ENCODE measurements at regions not wholly inside any gene's neighbourhood (a gene's known extent, or its start where the extent isn't known, plus 50 kb on each side); places are given as distances from the start of the nearest gene placed in this dataset.

DNA sequence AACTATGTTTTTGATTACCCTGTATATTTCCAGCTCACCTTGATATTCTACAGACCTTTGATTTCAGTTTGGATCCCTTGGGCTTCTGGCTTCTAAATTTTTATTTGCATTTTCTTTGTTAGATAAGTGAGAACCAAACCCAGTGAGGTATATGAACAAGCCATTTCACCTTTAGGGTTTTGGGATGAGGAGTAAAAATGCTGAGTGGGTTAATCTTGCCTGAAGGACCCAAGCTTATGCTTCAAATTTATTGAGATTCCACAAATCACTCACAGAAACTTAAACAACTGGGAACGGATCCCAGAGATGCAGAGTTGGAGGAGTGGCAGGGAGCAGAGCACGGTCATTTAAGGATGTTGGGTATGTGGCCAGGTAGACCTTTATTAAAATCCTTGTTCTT is 263.3 kb upstream of the BMP2 start:
- peaks cover 15% of the 10 kb centered on the region for H3K9me3 Mint-ChIP-seq
- intact Hi-C loops (cut with DNase I, micrococcal nuclease), result no loop called here
- Histone ChIP-seq H3K27me3 (ENCODE audit: control insufficient read depth in 1 of 2, insufficient read depth in 2 of 2, low read length in 2 of 2) (no peaks in the 10 kb centered on the region), H3K27ac (ENCODE audit: low read depth in 1 of 2, low read length in 2 of 2) (no peak overlapping the region), H3K36me3 (ENCODE audit: insufficient read depth, low read length) (no peaks in the 10 kb centered on the region), H3K9me3 (ENCODE audit: control insufficient read depth in 1 of 2, insufficient read depth in 1 of 2, low read length in 2 of 2) (peaks cover 0 to 4% of the 10 kb centered on the region in 2 experiments), H3K4me3 (ENCODE audit: low read length) (no peak overlapping the region), H3K4me1 (ENCODE audit: insufficient read depth, low read length) (no peaks in the 10 kb centered on the region)
- ChIA-PET CTCF (no interaction called here), POLR2A (no interaction called here)
- ATAC-seq (ENCODE audit: poor library complexity) (no peak), DNase-seq (no peak)
- no peak overlapping the region for H3K4me3 Mint-ChIP-seq
- H3K27me3 Mint-ChIP-seq, result no peaks in the 10 kb centered on the region
- H3K4me1 Mint-ChIP-seq (ENCODE audit: low read depth), result no peaks in the 10 kb centered on the region
- H3K36me3 Mint-ChIP-seq (ENCODE audit: low read depth), result no peaks in the 10 kb centered on the region
- TF ChIP-seq, protein P1, sequence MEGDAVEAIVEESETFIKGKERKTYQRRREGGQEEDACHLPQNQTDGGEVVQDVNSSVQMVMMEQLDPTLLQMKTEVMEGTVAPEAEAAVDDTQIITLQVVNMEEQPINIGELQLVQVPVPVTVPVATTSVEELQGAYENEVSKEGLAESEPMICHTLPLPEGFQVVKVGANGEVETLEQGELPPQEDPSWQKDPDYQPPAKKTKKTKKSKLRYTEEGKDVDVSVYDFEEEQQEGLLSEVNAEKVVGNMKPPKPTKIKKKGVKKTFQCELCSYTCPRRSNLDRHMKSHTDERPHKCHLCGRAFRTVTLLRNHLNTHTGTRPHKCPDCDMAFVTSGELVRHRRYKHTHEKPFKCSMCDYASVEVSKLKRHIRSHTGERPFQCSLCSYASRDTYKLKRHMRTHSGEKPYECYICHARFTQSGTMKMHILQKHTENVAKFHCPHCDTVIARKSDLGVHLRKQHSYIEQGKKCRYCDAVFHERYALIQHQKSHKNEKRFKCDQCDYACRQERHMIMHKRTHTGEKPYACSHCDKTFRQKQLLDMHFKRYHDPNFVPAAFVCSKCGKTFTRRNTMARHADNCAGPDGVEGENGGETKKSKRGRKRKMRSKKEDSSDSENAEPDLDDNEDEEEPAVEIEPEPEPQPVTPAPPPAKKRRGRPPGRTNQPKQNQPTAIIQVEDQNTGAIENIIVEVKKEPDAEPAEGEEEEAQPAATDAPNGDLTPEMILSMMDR (IDR thresholded peaks at IDR 0.05), result no peak
- H3K27ac Mint-ChIP-seq, result no peak overlapping the region

DNA sequence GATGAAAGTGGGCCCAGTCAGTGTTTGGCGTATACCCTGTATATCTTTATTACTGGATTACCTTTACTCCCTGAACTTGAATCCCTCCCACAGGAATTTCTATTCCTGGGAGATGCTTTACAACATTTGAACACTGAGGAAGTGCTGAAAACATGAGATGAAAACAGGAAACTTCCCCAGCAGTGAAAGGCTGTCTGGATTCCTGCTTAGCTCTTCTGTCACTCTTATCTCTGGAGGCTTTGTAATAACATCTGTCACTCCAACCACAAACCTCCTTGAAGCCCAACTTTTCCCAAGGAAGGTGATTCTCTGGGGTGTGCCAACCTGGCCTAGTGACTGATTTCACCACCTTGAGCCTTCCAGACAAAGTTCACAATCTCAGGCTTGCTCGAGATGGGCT is 264.5 kb upstream of the BMP2 start:
- Mint-ChIP-seq H3K9me3 (peaks cover 14% of the 10 kb centered on the region), H3K36me3 (ENCODE audit: low read depth) (no peaks in the 10 kb centered on the region), H3K4me3 (no peak overlapping the region), H3K27ac (no peak overlapping the region), H3K4me1 (ENCODE audit: low read depth) (no peaks in the 10 kb centered on the region), H3K27me3 (no peaks in the 10 kb centered on the region)
- POLR2A ChIA-PET, result no interaction called here
- TF ChIP-seq, protein P1 (IDR thresholded peaks at IDR 0.05), result no peak
- ATAC-seq (ENCODE audit: poor library complexity) (no peak), DNase-seq (no peak)
- Histone ChIP-seq H3K27me3 (ENCODE audit: control insufficient read depth in 1 of 2, insufficient read depth in 2 of 2, low read length in 2 of 2) (no peaks in the 10 kb centered on the region), H3K36me3 (ENCODE audit: insufficient read depth, low read length) (no peaks in the 10 kb centered on the region), H3K4me1 (ENCODE audit: insufficient read depth, low read length) (no peaks in the 10 kb centered on the region), H3K9me3 (ENCODE audit: control insufficient read depth in 1 of 2, insufficient read depth in 1 of 2, low read length in 2 of 2) (peaks cover 0 to 4% of the 10 kb centered on the region in 2 experiments), H3K4me3 (ENCODE audit: low read length) (no peak overlapping the region), H3K27ac (ENCODE audit: low read depth in 1 of 2, low read length in 2 of 2) (no peak overlapping the region)
- intact Hi-C loops (cut with DNase I, micrococcal nuclease), result no loop called here
- CTCF ChIA-PET, result no interaction called here

DNA sequence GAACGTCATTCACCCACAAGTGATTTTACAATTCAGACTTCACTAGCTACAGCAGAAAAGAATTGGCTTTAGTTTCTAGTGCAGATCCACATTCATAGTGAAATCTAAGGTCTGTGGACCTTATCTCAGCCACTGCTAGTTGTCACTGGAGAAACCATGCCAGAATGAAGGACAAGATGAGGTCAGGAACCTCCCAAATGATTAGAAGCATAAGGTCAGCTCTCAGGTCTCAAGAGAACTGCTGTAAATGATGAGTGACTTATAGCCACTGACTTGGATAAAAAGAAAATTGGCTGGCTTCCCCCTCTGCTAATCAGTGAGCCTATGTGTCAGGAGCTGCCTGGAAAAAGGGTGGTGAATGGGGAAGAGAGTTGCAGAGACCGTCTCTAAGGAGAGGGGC is 265.3 kb upstream of the BMP2 start:
- Mint-ChIP-seq H3K36me3 (ENCODE audit: low read depth) (no peaks in the 10 kb centered on the region), H3K27me3 (no peaks in the 10 kb centered on the region), H3K4me3 (no peak overlapping the region), H3K9me3 (peaks cover 15% of the 10 kb centered on the region), H3K27ac (no peak overlapping the region), H3K4me1 (ENCODE audit: low read depth) (no peaks in the 10 kb centered on the region)
- TF ChIP-seq, protein P1 (IDR thresholded peaks at IDR 0.05), result no peak
- H3K36me3 ChIP-seq (ENCODE audit: insufficient read depth, low read length), result no peaks in the 10 kb centered on the region
- intact Hi-C loops (cut with DNase I, micrococcal nuclease), result no loop called here
- H3K27ac ChIP-seq (ENCODE audit: low read depth in 1 of 2, low read length in 2 of 2), result no peak overlapping the region
- DNase-seq, result no peak
- H3K27me3 ChIP-seq (ENCODE audit: control insufficient read depth in 1 of 2, insufficient read depth in 2 of 2, low read length in 2 of 2), result no peaks in the 10 kb centered on the region
- no peaks in the 10 kb centered on the region for H3K4me1 ChIP-seq (ENCODE audit: insufficient read depth, low read length)
- ATAC-seq (ENCODE audit: poor library complexity), result no peak
- H3K4me3 ChIP-seq (ENCODE audit: low read length), result no peak overlapping the region
- peaks cover 0 to 4% of the 10 kb centered on the region in 2 experiments for H3K9me3 ChIP-seq (ENCODE audit: control insufficient read depth in 1 of 2, insufficient read depth in 1 of 2, low read length in 2 of 2)
- CTCF ChIA-PET, result no interaction called here
- POLR2A ChIA-PET, result no interaction called here
